H1 (cell line): ENCODE measurements at regions not wholly inside any gene's neighbourhood (a gene's known extent, or its start where the extent isn't known, plus 50 kb on each side); places are given as distances from the start of the nearest gene placed in this dataset.

Experiments used
- ASH2L ChIP-seq: fragments of 200-600, 300-600 bp; sonication (generic); IDR thresholded peaks from one replicate; pipeline ENCODE4 v1.7.1; 2017; ENCODE audit warnings: low read length
- EZH2 ChIP-seq: fragments of 200-600 bp; sonication (generic); IDR thresholded peaks from 2 replicates; pipeline ENCODE4 v1.7.1; 2012; ENCODE audit warnings: low read depth, mild to moderate bottlenecking, moderate library complexity, low read length, inconsistent platforms; ENCODE audit not compliant: severe bottlenecking
- TF ChIP-seq, protein P1 (sequence below): fragments of 300-600 bp; sonication (generic); IDR thresholded peaks from 2 replicates; pipeline ENCODE4 v1.7.1; 2012; ENCODE audit warnings: low read length, moderate library complexity, mild to moderate bottlenecking, inconsistent platforms; ENCODE audit not compliant: insufficient replicate concordance

DNA sequence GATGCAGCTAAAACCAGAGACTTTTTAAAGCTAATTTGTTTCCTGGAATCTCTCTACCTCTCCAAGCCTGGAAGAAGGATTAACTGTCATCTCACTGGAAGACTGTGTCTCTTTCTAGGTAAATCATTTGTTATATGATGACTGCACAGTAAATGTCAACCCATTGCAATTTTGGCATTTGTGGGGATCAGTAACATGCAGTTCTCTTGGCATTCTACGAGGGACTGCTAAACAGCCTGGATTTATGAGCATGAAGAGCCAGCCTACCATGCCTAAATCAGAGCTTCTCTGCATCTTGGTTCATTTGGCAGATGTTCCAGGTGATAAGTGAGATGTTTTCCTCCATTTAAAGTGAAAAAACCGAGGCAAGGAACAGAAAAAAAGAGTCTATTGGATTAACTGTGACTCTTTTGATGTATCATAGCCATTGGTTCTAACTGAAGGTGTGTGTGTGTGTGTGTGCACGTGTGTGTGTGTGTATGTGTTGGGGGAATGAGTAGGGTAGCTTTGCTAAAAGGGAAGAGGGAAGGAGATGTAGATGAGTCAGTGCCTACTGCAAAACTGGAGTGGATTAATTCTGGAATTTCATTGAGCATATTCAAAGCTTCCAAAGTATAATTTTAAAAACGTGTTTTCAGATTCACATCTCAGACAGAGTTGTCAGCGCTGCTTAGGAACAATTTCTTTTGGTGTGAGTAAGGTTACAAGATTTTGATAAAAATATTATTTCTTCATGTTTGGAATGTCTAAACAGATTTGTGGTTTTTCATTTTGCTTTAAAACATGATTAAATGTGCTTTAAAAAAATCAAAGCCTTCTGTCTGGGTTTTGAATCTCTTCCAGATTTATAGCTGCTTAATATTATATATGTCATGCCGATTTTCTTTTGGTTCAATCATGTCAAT lies 123.2 kb upstream of the LNX1 start (continued):
- TF ChIP-seq, protein P1, sequence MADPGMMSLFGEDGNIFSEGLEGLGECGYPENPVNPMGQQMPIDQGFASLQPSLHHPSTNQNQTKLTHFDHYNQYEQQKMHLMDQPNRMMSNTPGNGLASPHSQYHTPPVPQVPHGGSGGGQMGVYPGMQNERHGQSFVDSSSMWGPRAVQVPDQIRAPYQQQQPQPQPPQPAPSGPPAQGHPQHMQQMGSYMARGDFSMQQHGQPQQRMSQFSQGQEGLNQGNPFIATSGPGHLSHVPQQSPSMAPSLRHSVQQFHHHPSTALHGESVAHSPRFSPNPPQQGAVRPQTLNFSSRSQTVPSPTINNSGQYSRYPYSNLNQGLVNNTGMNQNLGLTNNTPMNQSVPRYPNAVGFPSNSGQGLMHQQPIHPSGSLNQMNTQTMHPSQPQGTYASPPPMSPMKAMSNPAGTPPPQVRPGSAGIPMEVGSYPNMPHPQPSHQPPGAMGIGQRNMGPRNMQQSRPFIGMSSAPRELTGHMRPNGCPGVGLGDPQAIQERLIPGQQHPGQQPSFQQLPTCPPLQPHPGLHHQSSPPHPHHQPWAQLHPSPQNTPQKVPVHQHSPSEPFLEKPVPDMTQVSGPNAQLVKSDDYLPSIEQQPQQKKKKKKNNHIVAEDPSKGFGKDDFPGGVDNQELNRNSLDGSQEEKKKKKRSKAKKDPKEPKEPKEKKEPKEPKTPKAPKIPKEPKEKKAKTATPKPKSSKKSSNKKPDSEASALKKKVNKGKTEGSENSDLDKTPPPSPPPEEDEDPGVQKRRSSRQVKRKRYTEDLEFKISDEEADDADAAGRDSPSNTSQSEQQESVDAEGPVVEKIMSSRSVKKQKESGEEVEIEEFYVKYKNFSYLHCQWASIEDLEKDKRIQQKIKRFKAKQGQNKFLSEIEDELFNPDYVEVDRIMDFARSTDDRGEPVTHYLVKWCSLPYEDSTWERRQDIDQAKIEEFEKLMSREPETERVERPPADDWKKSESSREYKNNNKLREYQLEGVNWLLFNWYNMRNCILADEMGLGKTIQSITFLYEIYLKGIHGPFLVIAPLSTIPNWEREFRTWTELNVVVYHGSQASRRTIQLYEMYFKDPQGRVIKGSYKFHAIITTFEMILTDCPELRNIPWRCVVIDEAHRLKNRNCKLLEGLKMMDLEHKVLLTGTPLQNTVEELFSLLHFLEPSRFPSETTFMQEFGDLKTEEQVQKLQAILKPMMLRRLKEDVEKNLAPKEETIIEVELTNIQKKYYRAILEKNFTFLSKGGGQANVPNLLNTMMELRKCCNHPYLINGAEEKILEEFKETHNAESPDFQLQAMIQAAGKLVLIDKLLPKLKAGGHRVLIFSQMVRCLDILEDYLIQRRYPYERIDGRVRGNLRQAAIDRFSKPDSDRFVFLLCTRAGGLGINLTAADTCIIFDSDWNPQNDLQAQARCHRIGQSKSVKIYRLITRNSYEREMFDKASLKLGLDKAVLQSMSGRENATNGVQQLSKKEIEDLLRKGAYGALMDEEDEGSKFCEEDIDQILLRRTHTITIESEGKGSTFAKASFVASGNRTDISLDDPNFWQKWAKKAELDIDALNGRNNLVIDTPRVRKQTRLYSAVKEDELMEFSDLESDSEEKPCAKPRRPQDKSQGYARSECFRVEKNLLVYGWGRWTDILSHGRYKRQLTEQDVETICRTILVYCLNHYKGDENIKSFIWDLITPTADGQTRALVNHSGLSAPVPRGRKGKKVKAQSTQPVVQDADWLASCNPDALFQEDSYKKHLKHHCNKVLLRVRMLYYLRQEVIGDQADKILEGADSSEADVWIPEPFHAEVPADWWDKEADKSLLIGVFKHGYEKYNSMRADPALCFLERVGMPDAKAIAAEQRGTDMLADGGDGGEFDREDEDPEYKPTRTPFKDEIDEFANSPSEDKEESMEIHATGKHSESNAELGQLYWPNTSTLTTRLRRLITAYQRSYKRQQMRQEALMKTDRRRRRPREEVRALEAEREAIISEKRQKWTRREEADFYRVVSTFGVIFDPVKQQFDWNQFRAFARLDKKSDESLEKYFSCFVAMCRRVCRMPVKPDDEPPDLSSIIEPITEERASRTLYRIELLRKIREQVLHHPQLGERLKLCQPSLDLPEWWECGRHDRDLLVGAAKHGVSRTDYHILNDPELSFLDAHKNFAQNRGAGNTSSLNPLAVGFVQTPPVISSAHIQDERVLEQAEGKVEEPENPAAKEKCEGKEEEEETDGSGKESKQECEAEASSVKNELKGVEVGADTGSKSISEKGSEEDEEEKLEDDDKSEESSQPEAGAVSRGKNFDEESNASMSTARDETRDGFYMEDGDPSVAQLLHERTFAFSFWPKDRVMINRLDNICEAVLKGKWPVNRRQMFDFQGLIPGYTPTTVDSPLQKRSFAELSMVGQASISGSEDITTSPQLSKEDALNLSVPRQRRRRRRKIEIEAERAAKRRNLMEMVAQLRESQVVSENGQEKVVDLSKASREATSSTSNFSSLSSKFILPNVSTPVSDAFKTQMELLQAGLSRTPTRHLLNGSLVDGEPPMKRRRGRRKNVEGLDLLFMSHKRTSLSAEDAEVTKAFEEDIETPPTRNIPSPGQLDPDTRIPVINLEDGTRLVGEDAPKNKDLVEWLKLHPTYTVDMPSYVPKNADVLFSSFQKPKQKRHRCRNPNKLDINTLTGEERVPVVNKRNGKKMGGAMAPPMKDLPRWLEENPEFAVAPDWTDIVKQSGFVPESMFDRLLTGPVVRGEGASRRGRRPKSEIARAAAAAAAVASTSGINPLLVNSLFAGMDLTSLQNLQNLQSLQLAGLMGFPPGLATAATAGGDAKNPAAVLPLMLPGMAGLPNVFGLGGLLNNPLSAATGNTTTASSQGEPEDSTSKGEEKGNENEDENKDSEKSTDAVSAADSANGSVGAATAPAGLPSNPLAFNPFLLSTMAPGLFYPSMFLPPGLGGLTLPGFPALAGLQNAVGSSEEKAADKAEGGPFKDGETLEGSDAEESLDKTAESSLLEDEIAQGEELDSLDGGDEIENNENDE: no peak
- TF ChIP-seq ASH2L: no peak
- TF ChIP-seq EZH2: no peak
